Activated naive CD4-positive, alpha-beta T cell treated with anti-CD3 and anti-CD28 coated beads for 36 hours (primary cell): ENCODE measurements at regions not wholly inside any gene's neighbourhood (a gene's known extent, or its start where the extent isn't known, plus 50 kb on each side); places are given as distances from the start of the nearest gene placed in this dataset.
"Not testable (repeated sequence)": the region's sequence is repeated elsewhere in the genome, so short reads cannot be mapped to it uniquely, and the experiment has no call there.

Experiments used
- CTCF ChIA-PET: fragments of 350-600 bp; sonication (Branson Sonifier 250); formaldehyde crosslinking; loops from one replicate; lab custom pipeline; 2021; ENCODE audit warnings: antibody characterized with exemption; lab: Charles Lee
- DNase-seq: peaks from one replicate; pipeline ENCODE4 v3.0.0-alpha.2; 2020
- H3K27ac Mint-ChIP-seq: one replicate; pipeline ENCODE4 v1.8.0; 2021; ENCODE audit warnings: mild to moderate bottlenecking, mixed read lengths
- H3K27me3 Mint-ChIP-seq: one replicate; pipeline ENCODE4 v1.8.0; 2021; ENCODE audit warnings: low read depth, mixed read lengths
- H3K36me3 Mint-ChIP-seq: one replicate; pipeline ENCODE4 v1.8.0; 2021; ENCODE audit warnings: low read depth, mixed read lengths
- H3K4me1 Mint-ChIP-seq: one replicate; pipeline ENCODE4 v1.8.0; 2021; ENCODE audit warnings: low read depth, mixed read lengths
- H3K4me3 Mint-ChIP-seq: one replicate; pipeline ENCODE4 v1.8.0; 2021; ENCODE audit warnings: mild to moderate bottlenecking, moderate library complexity, mixed read lengths
- H3K9me3 Mint-ChIP-seq: one replicate; pipeline ENCODE4 v1.8.0; 2021; ENCODE audit warnings: mixed read lengths
- intact Hi-C: fragments of 100-400 bp; cut with micrococcal nuclease; formaldehyde crosslinking; loops from one replicate; pipeline ENCODE4 v1.15.1; 2023

DNA sequence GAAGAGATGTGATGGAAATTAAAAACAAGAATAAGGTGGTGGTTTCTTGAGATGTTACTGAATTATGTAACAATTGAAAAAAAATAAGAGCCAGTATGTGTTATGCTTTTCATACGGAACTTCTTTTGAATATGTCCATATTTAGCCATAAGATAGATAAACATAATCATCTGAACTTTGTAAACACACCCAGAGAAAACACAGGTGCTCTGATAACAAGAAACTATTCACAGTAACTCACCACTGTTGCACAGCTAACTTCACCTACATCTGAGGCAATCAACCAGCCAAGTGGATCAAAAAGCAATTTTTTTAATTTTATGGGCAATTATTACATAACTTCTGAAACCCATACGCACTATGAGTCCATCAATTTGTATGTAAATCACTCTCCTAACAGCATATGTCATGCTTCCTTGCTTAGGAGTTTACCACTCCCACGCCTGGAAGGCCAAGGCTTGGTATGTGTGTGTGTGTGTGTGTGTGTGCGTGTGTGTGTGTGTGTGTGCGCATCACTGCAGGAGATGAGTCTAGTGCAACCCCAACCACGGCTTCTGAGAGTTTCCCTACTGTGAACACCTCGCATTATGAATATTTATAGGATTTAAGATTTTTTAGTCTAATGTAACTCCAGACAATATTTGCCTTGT, 443.4 kb downstream of the BCAT1 start:
- no peak overlapping the region for H3K27ac Mint-ChIP-seq
- H3K4me3 Mint-ChIP-seq: no peak overlapping the region
- H3K9me3 Mint-ChIP-seq: peaks cover 3% of the 10 kb centered on the region
- no peaks in the 10 kb centered on the region for H3K4me1 Mint-ChIP-seq
- DNase-seq: no peak
- CTCF ChIA-PET: interaction anchor here (0.5 kb wide), 1 partner anchor 99 kb away, joined by 3 read pairs; no protein-coding TSS in a partner anchor
- no peaks in the 10 kb centered on the region for H3K27me3 Mint-ChIP-seq
- intact Hi-C loops: no loop called here
- H3K36me3 Mint-ChIP-seq: no peaks in the 10 kb centered on the region

DNA sequence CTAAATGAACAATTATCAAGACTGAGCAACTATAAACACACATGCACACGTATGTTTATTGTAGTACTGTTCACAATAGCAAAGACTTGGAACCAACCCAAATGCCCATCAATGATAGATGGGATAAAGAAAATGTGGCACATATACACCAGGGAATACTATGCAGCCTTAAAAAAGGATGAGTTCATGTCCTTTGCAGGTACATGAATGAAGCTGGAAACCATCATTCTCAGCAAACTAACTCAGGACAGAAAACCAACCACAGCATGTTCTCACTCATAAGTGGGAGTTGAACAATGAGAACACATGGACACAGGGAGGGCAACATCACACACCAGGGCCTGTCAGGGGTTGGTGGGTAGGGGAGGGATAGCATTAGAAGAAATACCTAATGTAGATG, 445.4 kb downstream of the BCAT1 start:
- intact Hi-C loops, H3K36me3 Mint-ChIP-seq, H3K9me3 Mint-ChIP-seq, H3K27me3 Mint-ChIP-seq, DNase-seq, H3K4me1 Mint-ChIP-seq, H3K4me3 Mint-ChIP-seq, H3K27ac Mint-ChIP-seq: not testable (repeated sequence)
- CTCF ChIA-PET: interaction anchor here (0.6 kb wide), 3 partner anchors 10 to 36 kb away, joined by 3 to 4 read pairs (median 3); no protein-coding TSS in a partner anchor

DNA sequence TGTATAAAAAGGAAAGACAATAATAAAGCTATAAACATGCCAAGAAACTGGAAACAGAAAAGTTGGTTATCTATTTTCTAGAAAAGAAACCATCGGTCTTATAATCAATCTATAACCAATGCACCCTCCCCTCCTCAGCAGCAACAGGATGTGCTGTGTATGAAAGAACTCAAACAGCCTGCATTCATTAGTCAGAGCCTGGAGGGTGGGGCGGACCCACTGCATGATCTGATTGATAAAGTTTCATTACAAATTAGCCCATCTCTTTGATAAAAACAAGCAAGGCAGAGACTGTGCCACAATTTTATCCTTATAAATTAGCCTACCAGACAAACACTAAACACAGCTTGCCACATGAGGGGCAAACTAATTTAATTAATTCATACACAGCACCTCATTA, 448.1 kb downstream of the BCAT1 start:
- H3K27ac Mint-ChIP-seq: no peak overlapping the region
- intact Hi-C loops: no loop called here
- CTCF ChIA-PET: no interaction called here
- DNase-seq: no peak
- H3K4me1 Mint-ChIP-seq: no peaks in the 10 kb centered on the region
- H3K36me3 Mint-ChIP-seq: no peaks in the 10 kb centered on the region
- H3K4me3 Mint-ChIP-seq: no peak overlapping the region
- peaks cover 1% of the 10 kb centered on the region for H3K27me3 Mint-ChIP-seq
- peaks cover 3% of the 10 kb centered on the region for H3K9me3 Mint-ChIP-seq

DNA sequence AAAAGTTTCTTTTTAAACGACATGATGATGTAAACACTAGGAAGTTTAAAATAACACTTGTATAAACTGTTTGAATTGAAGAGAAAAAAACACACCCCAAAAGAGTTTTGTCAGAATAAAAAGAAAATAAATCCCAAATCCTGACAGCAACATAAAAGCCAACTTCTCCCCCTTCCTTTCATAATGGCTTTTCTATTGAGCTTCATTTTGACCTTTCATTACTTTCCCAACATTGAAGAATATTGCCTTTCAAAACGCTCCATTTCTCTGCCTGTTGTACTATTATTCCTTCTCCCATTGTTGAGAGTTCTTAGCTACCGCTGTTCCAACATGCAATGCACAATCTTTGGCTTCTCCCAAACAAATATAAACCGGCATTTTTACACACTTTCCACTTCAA, 448.5 kb downstream of the BCAT1 start:
- intact Hi-C loops: no loop called here
- peaks cover 1% of the 10 kb centered on the region for H3K27me3 Mint-ChIP-seq
- no peaks in the 10 kb centered on the region for H3K4me1 Mint-ChIP-seq
- CTCF ChIA-PET: no interaction called here
- H3K27ac Mint-ChIP-seq: no peak overlapping the region
- H3K4me3 Mint-ChIP-seq: no peak overlapping the region
- peaks cover 3% of the 10 kb centered on the region for H3K9me3 Mint-ChIP-seq
- DNase-seq: no peak
- no peaks in the 10 kb centered on the region for H3K36me3 Mint-ChIP-seq

DNA sequence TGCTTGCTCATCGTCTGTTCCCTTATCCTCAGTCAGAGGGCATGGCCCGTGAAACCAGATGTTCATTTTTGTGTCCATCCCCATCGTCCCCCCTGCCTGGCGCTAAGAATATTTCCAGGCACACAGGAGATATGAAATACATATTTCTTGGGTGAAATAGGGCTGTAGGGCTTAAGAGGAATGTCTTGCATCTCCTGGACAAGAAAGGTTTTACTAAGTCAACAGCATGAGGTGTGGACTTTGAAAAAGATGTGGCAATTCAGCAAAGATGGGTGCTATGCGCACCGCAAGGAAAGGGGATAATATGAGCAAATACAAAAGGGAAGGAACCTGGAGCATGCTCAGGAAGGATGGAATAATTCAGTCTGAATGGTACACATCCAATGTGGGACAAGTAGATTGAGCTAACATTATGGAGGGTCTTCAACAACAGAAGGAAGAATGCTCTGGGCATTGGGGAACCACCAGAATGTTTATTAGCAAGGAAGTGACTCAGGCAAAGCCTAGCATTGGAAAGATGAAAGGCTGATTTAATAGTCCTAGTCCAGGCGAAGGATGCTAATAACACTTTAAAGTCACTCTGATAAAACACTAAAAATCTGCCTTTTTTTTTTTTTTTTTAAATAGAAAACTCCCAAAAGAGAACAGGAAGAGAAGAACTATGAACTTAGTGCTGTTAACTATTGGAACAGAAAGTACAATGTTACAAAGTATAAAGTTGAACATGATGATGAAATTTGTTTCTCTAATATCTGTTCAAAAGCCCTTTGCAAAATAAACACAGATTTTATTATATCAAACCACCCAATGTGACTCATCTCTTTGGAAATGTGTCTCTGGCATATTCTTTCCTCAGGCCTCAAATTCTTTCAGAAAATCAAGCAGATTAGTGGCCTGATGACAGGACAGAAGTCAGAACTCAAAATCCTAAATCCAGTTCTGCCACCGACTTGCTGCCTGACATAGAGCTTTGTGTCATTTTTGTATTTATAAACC, 449.5 kb downstream of the BCAT1 start:
- Mint-ChIP-seq H3K27me3 (peaks cover 1% of the 10 kb centered on the region), H3K36me3 (no peaks in the 10 kb centered on the region), H3K27ac (no peak overlapping the region), H3K9me3 (peaks cover 3% of the 10 kb centered on the region), H3K4me1 (no peaks in the 10 kb centered on the region), H3K4me3 (no peak overlapping the region)
- DNase-seq: no peak
- CTCF ChIA-PET: no interaction called here
- intact Hi-C loops: no loop called here

DNA sequence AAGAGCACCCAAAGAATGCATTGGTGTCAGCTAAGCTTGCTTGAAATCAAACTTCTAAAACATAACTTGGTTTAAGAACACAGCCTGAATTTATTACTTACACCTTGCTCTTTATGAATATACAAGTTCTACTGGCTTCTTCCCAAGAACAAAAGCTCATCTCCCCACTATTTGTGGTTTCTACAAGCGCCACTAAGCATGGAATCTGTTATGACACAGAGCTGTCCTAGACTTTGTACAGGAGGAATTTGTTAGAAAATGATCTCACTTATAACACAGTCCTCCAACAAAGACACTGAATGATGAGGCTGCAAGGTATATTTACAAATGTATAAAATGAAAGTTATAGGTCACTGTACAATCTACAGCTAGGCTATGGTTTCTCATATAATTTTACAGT, 452.1 kb downstream of the BCAT1 start:
- H3K4me3 Mint-ChIP-seq: no peak overlapping the region
- H3K27me3 Mint-ChIP-seq: peaks cover 1% of the 10 kb centered on the region
- DNase-seq: no peak
- intact Hi-C loops: no loop called here
- CTCF ChIA-PET: no interaction called here
- H3K9me3 Mint-ChIP-seq: no peaks in the 10 kb centered on the region
- H3K4me1 Mint-ChIP-seq: no peaks in the 10 kb centered on the region
- H3K27ac Mint-ChIP-seq: no peak overlapping the region
- H3K36me3 Mint-ChIP-seq: no peaks in the 10 kb centered on the region

DNA sequence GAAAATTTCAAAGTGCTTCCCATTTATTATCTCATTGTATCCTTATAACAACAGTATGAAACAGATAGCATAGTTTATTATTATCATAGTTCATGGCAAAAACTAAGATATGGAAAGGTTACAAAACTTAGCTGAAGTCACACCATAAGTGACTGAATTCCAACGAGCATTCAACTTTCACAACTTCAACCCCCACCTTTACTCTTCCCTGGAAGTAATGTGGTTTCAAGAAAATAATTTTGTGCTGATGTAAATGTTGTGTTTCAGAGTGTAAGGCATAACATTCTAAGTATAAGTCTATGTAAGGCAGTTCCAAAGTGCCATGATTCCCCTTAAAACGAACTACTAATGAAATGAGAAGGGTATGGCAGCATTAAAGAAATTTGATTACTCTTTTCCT, 454.5 kb downstream of the BCAT1 start:
- DNase-seq: no peak
- H3K4me3 Mint-ChIP-seq: no peak overlapping the region
- CTCF ChIA-PET: no interaction called here
- H3K4me1 Mint-ChIP-seq: no peaks in the 10 kb centered on the region
- intact Hi-C loops: no loop called here
- H3K27me3 Mint-ChIP-seq: peaks cover 1% of the 10 kb centered on the region
- no peaks in the 10 kb centered on the region for H3K9me3 Mint-ChIP-seq
- no peak overlapping the region for H3K27ac Mint-ChIP-seq
- no peaks in the 10 kb centered on the region for H3K36me3 Mint-ChIP-seq

DNA sequence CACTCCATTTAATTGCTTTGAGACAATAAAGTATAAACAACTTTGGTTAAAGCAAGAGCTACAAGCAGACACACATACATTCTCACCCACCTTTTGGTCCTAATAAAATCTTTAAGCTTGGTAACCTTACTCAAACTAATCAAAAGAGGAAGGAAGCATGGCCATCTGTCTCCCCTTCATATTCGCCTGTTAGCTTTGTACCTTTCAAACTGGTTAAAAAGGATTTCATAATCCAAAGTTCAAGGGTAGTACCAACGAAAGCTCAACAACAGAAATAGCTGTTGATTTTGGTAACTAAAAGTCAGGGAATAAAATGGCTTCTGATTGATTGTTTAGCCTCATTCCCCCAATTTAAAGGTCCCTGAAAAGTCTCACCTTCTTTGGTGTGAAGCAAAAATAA, 456.9 kb downstream of the BCAT1 start:
- intact Hi-C loops: no loop called here
- DNase-seq: no peak
- Mint-ChIP-seq H3K9me3 (no peaks in the 10 kb centered on the region), H3K27me3 (no peaks in the 10 kb centered on the region), H3K36me3 (no peaks in the 10 kb centered on the region), H3K4me1 (no peaks in the 10 kb centered on the region), H3K4me3 (no peak overlapping the region), H3K27ac (no peak overlapping the region)
- CTCF ChIA-PET: no interaction called here

DNA sequence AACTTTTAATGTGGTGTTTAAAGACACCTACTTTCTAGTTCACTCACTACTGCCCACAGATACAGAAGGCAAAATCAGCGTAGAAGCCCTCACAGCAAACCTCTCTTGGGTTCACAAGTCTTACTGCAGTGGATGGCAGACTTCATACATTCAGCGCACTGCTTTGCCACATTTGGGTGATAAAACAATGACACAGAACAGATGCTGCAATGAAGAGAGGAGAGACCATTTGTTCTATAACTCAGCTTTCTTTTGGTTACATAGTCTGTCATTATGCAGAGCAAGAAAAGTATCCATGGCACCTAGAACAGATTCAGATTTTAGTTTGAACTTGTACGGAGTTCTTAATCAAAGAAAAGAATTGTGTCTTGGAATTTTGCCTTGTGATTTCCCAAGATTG, 459.0 kb downstream of the BCAT1 start:
- no peak overlapping the region for H3K27ac Mint-ChIP-seq
- CTCF ChIA-PET: no interaction called here
- intact Hi-C loops: no loop called here
- H3K4me1 Mint-ChIP-seq: no peaks in the 10 kb centered on the region
- H3K4me3 Mint-ChIP-seq: no peak overlapping the region
- no peaks in the 10 kb centered on the region for H3K27me3 Mint-ChIP-seq
- no peaks in the 10 kb centered on the region for H3K36me3 Mint-ChIP-seq
- no peak for DNase-seq
- H3K9me3 Mint-ChIP-seq: no peaks in the 10 kb centered on the region

DNA sequence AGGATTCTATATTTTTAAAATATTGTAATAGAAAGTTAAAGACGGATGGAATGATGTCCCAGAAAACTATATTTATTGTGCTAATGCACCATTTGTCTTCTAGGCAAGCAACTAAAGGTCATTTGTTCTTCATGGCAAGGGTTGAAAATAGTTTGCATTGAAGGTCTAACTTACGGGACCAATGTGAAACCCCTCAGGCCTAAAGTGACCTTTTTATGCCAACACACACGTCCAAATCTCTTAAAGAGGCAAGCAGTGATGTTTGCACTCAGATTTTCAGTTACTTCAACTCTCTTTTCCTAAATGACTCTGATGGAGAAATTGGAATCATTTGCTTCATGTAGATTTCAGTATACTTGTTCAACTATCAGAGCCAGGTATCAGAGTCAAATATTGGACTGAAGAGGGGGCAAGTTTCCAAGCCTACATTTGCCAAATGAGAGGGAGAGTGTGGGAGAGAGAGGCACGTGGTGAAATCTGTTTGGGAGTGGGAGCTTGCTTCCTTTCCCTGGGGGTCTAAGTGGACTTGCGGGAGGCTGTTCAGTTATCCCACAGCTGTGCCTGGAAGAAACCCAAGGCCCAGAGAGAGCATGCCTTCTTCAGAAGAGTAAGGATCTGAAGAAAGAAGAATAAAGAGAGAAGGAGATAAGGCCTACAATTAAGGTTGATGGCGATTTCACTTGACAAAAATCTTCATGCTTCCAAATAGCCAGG, 459.8 kb downstream of the BCAT1 start:
- no peak overlapping the region for H3K27ac Mint-ChIP-seq
- H3K36me3 Mint-ChIP-seq: no peaks in the 10 kb centered on the region
- no peaks in the 10 kb centered on the region for H3K9me3 Mint-ChIP-seq
- intact Hi-C loops: no loop called here
- H3K4me3 Mint-ChIP-seq: no peak overlapping the region
- H3K4me1 Mint-ChIP-seq: no peaks in the 10 kb centered on the region
- CTCF ChIA-PET: no interaction called here
- no peak for DNase-seq
- no peaks in the 10 kb centered on the region for H3K27me3 Mint-ChIP-seq

DNA sequence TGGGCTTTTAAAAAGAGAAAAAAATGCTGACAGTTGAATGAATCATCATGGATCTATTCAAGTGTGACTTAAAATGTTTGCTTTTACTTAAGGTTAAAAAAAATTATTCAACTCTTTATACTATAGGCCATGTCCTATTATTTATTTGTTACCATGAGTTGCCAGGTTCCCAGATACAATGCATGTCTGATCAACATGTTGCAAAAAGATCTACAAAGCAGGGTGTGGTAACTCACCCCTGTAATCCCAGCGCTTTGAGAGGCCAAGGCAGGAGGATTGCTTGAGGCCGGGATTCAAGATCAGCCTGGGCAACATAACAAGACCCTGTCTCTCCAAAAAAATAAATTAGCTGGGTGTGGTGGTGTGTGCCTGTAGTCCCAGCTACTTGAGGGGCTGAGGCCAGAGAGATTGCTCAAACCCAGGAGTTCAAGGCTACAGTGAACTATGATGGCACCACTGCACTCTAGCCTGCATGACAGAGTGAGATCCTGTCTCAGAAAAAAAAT, 460.8 kb downstream of the BCAT1 start:
- no peak overlapping the region for H3K4me3 Mint-ChIP-seq
- CTCF ChIA-PET: no interaction called here

DNA sequence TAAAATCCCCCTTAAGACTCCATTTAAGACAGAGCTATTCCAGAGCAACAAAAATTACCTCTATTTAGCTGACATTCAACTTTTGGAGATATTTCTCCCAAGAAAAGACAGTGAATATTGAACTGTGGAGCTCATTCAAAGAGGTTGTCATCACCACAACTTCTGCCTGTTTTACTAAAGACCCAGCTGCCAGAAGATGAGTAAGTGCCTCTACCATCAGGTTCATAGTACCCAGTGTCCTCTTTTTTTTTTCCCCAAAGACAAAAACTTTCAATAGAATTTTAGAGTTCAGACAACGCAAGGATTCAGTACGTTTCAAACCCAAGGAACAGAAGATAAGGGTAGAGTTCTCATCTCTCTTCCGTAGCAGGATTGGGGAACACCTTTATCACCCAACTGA, 461.3 kb downstream of the BCAT1 start:
- no peak overlapping the region for H3K4me3 Mint-ChIP-seq
- CTCF ChIA-PET: no interaction called here
- H3K4me1 Mint-ChIP-seq: no peaks in the 10 kb centered on the region
- DNase-seq: no peak
- intact Hi-C loops: no loop called here
- H3K27me3 Mint-ChIP-seq: no peaks in the 10 kb centered on the region
- H3K27ac Mint-ChIP-seq: no peak overlapping the region
- H3K36me3 Mint-ChIP-seq: no peaks in the 10 kb centered on the region
- no peaks in the 10 kb centered on the region for H3K9me3 Mint-ChIP-seq

More for the DNA sequence above, 460.8 kb downstream of the BCAT1 start:
- Mint-ChIP-seq H3K27ac (no peak overlapping the region), H3K36me3 (no peaks in the 10 kb centered on the region), H3K9me3 (no peaks in the 10 kb centered on the region), H3K4me1 (no peaks in the 10 kb centered on the region), H3K27me3 (no peaks in the 10 kb centered on the region)
- intact Hi-C loops: no loop called here
- DNase-seq: no peak
